GM12874 (cell line): ENCODE measurements at regions not wholly inside any gene's neighbourhood (a gene's known extent, or its start where the extent isn't known, plus 50 kb on each side); places are given as distances from the start of the nearest gene placed in this dataset.

ENCODE experiments used
- TF ChIP-seq, protein P1 (sequence below): IDR thresholded peaks from 2 replicates; pipeline ENCODE4 v1.5.1; 2011; ENCODE audit warnings: low read depth, mild to moderate bottlenecking, control low read depth, low read length, moderate library complexity; ENCODE audit not compliant: insufficient read depth

DNA sequence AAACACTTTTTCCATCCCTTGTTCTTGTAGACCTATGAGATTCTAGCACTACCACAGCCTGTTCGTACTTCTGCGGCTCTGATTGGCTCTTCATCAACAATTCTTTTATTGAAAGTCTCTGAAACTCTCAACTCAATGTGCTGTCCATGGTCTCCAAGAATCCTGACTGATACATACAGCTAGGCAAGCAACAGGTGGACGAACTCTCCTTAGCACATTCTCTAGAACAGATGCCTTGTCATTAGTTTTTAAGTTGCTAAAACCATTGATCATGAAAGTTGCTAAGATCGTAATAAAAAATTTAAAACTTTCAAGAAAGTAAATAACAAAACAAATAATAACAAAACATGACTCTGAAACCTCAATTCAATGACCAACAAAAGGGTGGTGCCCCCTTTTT, 210.5 kb downstream of the EPHA4 start:
- TF ChIP-seq, protein P1, sequence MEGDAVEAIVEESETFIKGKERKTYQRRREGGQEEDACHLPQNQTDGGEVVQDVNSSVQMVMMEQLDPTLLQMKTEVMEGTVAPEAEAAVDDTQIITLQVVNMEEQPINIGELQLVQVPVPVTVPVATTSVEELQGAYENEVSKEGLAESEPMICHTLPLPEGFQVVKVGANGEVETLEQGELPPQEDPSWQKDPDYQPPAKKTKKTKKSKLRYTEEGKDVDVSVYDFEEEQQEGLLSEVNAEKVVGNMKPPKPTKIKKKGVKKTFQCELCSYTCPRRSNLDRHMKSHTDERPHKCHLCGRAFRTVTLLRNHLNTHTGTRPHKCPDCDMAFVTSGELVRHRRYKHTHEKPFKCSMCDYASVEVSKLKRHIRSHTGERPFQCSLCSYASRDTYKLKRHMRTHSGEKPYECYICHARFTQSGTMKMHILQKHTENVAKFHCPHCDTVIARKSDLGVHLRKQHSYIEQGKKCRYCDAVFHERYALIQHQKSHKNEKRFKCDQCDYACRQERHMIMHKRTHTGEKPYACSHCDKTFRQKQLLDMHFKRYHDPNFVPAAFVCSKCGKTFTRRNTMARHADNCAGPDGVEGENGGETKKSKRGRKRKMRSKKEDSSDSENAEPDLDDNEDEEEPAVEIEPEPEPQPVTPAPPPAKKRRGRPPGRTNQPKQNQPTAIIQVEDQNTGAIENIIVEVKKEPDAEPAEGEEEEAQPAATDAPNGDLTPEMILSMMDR: no peak

DNA sequence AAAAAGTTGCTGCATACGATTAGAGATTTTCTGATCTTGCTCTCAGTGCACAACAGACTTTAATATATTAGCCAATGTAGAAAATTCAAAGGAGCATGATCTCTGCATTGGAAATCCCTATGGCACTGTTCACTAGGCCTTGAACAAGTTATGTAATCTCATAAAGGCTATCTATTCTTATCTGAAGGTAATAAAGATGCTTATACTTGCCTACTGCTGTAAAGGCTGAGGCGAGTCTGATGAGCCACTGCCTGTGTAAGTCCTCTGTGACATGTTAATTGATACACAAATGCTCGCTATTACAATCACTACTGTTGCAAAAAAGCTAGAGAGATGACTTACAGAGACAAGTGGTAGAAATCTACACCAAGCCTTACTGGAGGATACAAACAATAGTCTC, 207.4 kb downstream of the EPHA4 start:
- TF ChIP-seq, protein P1: no peak
